ACC112 (cell line): ENCODE measurements at regions not wholly inside any gene's neighbourhood (a gene's known extent, or its start where the extent isn't known, plus 50 kb on each side); places are given as distances from the start of the nearest gene placed in this dataset.

Experiments
- H2AFZ ChIP-seq: fragments of 200-600 bp; sonication (generic); one replicate; pipeline ENCODE4 v1.6.0; 2017; ENCODE audit warnings: antibody characterized with exemption, low read length; ENCODE audit not compliant: unreplicated experiment
- H3K27ac ChIP-seq: fragments of 200-600 bp; sonication (generic); 2 replicates; pipeline ENCODE4 v1.5.1; 2014; ENCODE audit warnings: low read depth, mild to moderate bottlenecking, antibody characterized with exemption, low read length, moderate library complexity
- H3K27me3 ChIP-seq: fragments of 200-600 bp; sonication (generic); 2 replicates; pipeline ENCODE4 v1.6.1; 2014; ENCODE audit warnings: mild to moderate bottlenecking, antibody characterized with exemption, low read length, moderate library complexity, mixed read lengths; ENCODE audit not compliant: insufficient read depth
- H3K36me3 ChIP-seq: fragments of 200-600 bp; sonication (generic); 2 replicates; pipeline ENCODE4 v1.6.1; 2016; ENCODE audit warnings: mild to moderate bottlenecking, antibody characterized with exemption, low read length, moderate library complexity, mixed read lengths; ENCODE audit not compliant: insufficient read depth
- H3K4me1 ChIP-seq: fragments of 200-600 bp; sonication (generic); one replicate; pipeline ENCODE4 v1.6.1; 2016; ENCODE audit warnings: low read length, mixed read lengths; ENCODE audit not compliant: insufficient read depth, unreplicated experiment, control insufficient read depth
- H3K4me3 ChIP-seq: fragments of 200-600 bp; sonication (generic); 2 replicates; pipeline ENCODE4 v1.5.1; 2014; ENCODE audit warnings: mild to moderate bottlenecking, low read depth, low read length
- H3K79me2 ChIP-seq: fragments of 200-600 bp; sonication (generic); one replicate; pipeline ENCODE4 v1.6.0; 2016; ENCODE audit warnings: low read length; ENCODE audit not compliant: control insufficient read depth, unreplicated experiment, insufficient read depth

DNA sequence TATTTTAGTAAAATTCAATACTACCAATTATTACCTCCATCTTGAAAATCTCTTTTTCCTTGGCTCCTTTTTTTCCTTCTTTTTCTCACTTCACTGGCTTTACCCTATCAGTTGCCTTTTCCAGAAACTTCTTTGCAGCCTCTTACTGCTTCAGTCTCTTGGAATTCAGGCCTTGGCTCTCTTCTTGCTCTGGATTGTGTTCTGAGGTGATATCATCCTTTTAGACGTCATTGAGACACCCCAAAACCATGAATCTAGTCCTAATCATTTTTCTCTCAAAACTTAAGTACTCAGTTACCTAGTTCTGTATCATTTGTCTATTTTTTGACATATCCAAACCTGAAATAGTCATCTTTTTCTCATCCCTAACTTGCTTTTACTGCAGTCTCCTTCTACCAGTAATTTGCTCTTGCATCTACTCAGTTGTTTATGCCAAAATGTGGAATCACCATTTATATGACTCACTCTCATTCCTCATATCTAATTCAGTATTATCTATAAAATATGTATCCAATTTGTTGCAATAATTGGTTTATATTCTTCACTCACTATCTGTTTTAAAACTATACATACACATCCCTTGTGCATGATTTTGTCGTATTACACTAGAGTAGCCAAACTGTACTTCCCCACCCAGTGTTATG lies 703.2 kb upstream of the CCDC54 start:
- Histone ChIP-seq H3K27me3 (no peaks in the 10 kb centered on the region), H3K79me2 (no peaks in the 10 kb centered on the region), H3K36me3 (no peaks in the 10 kb centered on the region), H2AFZ (peak overlapping the region; percentile 67), H3K27ac (no peak overlapping the region), H3K4me1 (peaks cover 4% of the 10 kb centered on the region), H3K4me3 (0 out of 2 replicates have a peak overlapping the region, but pooled peaks have one; percentile 28)

DNA sequence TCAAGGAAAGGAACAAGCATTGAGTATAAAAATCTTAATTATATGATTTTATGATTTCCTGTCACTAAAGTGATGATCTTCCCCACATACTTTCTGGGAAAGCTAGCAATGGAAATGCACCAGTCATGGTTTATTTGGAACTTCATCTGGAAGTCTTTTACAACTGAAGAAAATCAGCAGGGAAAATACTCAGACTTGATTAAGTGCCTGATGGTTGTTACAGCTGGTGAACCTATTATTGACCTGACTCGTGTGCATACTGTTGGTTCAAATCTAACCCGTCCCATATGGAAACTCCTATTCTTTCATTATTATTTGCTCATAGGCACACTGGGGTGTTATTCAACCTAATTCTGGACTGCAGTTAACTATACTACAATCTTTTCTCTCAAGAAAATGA lies 701.8 kb upstream of the CCDC54 start:
- Histone ChIP-seq H2AFZ (no peak overlapping the region), H3K27me3 (no peaks in the 10 kb centered on the region), H3K27ac (no peak overlapping the region)

DNA sequence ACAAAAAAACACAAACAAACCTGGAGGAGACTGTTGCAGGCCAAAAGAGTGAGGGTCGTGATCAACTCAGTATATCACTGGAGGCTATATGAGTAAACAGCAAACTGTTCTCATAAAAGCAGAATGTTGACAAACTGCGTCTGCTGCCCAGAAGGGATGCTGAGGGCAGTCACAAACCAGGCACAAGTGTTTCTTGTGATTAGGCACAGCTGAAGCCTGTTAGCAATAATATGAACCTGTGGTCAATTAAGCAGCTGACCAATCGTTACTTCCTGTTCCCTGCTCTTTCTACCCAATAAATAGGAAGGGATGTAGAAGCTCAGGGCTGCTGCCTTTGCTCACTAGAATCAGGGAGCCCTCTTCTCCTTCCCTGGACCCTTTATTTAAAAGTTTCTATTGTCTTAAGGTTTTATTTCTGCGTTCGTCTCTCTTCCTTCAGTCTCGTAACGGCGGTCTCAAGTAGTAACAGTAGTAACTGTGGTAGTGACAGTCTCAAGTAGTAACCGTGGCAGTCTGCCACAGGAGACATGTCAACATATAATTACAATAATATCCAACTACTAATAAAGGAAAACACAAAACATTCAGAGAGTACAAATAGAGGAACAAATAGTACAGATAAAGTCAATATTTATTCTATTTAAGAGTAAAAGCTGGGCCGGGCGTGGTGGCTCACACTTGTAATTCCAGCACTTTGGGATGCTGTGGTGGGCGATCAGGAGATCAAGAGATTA lies 698.4 kb upstream of the CCDC54 start:
- no peak overlapping the region for H2AFZ ChIP-seq
- no peak overlapping the region for H3K27ac ChIP-seq
- H3K4me3 ChIP-seq: no peak overlapping the region
- H3K4me1 ChIP-seq: peaks cover 7% of the 10 kb centered on the region
- no peaks in the 10 kb centered on the region for H3K36me3 ChIP-seq
- H3K27me3 ChIP-seq: no peaks in the 10 kb centered on the region
- no peaks in the 10 kb centered on the region for H3K79me2 ChIP-seq

More for the DNA sequence above, 701.8 kb upstream of the CCDC54 start:
- H3K36me3 ChIP-seq: no peaks in the 10 kb centered on the region
- no peak overlapping the region for H3K4me3 ChIP-seq
- peaks cover 4% of the 10 kb centered on the region for H3K4me1 ChIP-seq
- no peaks in the 10 kb centered on the region for H3K79me2 ChIP-seq

DNA sequence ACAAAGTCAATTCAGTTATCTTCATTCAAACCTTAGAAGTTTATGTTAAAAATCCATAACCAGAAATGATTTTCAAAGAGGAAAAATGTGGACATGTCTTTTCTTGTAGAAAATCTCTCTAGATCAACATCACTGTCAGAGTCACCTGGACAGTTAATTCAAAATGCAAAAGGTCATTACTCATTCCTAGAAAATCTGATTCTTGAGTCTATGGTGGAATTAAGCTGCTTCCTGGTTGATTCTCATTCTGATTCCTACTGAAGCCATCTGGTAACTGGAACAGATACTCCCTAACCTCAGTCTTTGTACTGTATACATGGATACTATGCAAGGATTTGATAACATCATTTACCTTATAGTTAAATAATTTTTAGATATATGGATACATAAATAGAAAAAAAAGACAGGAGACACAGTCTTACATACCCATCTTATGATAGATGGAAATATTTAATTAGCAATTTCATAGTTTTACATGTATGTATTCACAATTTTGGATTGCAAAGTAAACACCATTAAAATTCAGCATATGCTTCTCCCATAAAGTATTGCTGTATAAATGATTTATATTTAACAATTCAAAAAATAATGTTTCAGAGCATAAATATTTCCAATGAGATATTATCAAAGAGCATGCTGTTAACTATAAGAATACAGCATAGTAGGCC lies 693.2 kb upstream of the CCDC54 start:
- H3K27me3 ChIP-seq: no peaks in the 10 kb centered on the region
- H2AFZ ChIP-seq: peak overlapping the region; percentile 41
- no peak overlapping the region for H3K4me3 ChIP-seq
- H3K79me2 ChIP-seq: no peaks in the 10 kb centered on the region
- no peak overlapping the region for H3K27ac ChIP-seq
- H3K4me1 ChIP-seq: peaks cover 18% of the 10 kb centered on the region
- no peaks in the 10 kb centered on the region for H3K36me3 ChIP-seq

DNA sequence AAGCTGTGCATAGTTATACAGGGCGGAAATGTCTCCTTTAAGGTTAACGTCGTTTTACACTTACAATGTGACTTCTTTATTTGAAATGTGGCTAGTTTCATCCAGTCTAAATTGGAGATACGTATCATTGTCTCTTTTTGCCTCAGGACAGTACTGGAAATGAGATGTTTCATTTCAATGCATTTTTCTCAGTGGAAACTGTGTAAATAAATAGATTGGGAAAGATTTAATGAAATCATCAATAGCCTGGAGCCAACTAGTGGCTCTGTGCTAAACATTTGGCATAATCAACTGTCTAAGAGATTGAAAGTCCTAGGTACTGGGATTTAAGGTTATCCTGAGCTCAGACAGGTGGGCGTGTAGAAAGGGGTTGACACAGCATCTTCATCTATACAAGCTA lies 691.5 kb upstream of the CCDC54 start:
- no peaks in the 10 kb centered on the region for H3K79me2 ChIP-seq
- no peaks in the 10 kb centered on the region for H3K36me3 ChIP-seq
- H3K4me3 ChIP-seq: no peak overlapping the region
- no peak overlapping the region for H2AFZ ChIP-seq
- peaks cover 19% of the 10 kb centered on the region for H3K4me1 ChIP-seq
- H3K27me3 ChIP-seq: no peaks in the 10 kb centered on the region
- H3K27ac ChIP-seq: no peak overlapping the region

DNA sequence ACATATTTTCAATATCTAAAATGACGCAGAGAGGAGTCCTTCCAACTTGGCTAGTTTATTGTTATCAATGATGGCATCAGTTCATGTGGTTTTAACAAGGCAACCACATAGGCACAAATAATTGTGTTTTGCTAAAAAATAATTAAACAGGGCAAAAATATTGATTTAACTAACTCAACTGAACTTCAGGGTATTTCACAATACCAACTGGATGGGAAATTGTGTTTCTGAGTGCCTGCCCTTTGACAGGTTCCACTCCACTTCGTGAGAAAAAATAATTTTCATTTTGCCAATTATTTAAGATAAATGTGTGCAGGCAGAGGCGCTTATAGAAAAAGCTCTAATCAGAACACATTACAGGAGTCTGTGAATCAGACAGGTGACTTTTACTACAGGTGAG lies 689.3 kb upstream of the CCDC54 start:
- Histone ChIP-seq H3K4me3 (no peak overlapping the region), H3K27ac (no peak overlapping the region), H3K79me2 (no peaks in the 10 kb centered on the region), H3K4me1 (peaks cover 19% of the 10 kb centered on the region), H3K27me3 (no peaks in the 10 kb centered on the region), H3K36me3 (no peaks in the 10 kb centered on the region), H2AFZ (peak overlapping the region; percentile 6)

DNA sequence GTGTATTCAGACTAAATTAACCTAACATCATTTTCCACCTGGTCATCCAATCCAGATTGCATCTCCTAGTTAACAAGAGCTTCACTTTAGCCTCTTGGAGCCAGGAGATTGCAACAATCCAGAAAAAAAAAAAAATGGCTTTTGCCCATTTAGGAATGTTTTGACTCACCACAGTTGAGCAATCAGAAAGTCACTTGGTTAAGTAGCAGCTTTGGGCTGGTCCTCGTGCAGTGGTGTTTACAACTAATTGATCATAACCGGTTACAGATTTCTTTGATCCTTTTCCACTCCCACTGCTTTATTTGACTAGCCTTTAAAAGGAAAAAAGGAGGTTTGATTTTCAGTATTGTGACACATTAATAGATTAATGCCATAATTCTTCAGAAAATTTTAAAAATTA lies 688.8 kb upstream of the CCDC54 start:
- no peaks in the 10 kb centered on the region for H3K36me3 ChIP-seq
- no peak overlapping the region for H3K27ac ChIP-seq
- H3K4me3 ChIP-seq: no peak overlapping the region
- peaks cover 19% of the 10 kb centered on the region for H3K4me1 ChIP-seq
- no peaks in the 10 kb centered on the region for H3K27me3 ChIP-seq
- H2AFZ ChIP-seq: peak overlapping the region; percentile 6
- no peaks in the 10 kb centered on the region for H3K79me2 ChIP-seq

DNA sequence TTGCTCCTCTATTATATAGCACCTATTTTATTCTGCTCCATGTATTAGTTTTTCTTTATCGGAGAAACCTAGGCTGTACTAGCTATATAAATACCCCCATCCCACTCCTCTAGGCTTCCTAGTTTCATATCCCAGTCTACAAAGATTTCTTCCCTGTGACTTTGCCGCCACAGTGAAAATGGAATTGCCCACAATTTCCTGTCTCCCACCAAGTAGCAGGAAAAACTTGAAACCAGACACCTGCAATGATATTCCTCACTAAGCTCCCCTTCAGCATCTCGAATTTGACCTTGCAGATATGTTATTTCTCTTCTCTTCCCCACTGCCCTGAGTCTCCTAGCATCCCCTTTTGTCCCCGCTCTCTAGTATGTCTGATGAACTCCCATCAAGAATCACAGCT lies 685.8 kb upstream of the CCDC54 start:
- no peak overlapping the region for H2AFZ ChIP-seq
- peaks cover 14% of the 10 kb centered on the region for H3K4me1 ChIP-seq
- no peaks in the 10 kb centered on the region for H3K79me2 ChIP-seq
- no peak overlapping the region for H3K4me3 ChIP-seq
- H3K27ac ChIP-seq: no peak overlapping the region
- H3K36me3 ChIP-seq: no peaks in the 10 kb centered on the region
- H3K27me3 ChIP-seq: no peaks in the 10 kb centered on the region

DNA sequence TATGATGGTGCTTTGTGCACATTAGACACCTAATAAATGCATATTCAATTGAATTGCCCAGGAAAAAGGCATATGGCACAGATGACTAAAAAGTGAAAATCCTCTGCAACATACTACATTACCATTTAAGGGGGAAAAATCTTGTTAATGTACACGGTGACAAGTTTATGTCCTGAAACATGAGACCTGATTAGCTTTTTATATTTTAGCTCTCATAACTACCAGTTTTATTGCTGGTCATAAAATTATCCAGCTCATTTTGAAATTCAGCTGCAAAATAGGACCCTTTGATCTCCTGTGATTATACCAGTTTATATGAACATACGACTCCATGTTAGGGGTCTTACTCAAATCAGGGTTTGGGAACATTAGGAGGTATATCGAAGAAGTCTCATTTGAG lies 684.6 kb upstream of the CCDC54 start:
- no peaks in the 10 kb centered on the region for H3K27me3 ChIP-seq
- H3K27ac ChIP-seq: no peak overlapping the region
- H3K4me3 ChIP-seq: no peak overlapping the region
- no peaks in the 10 kb centered on the region for H3K36me3 ChIP-seq
- no peaks in the 10 kb centered on the region for H3K79me2 ChIP-seq
- H2AFZ ChIP-seq: no peak overlapping the region
- peaks cover 14% of the 10 kb centered on the region for H3K4me1 ChIP-seq

DNA sequence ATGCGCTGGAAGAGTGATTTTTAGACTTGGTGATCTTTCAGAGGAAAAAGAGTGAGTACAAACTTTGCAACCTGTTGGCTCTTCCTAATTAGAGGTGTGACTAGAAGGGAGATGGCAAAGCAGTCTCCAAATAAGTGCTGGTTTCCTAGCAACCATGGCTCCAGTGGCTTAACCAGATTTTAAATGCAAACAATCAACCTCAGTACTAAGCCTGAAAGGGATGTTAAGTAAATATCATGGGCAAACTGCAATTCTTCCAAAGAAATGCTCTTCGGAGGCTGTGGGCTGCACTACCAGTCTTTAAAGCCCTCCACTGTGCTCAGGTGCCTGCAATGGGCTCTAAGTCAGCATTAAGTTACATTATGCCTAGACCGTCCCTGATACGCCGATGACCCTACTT lies 678.1 kb upstream of the CCDC54 start:
- H3K4me3 ChIP-seq: no peak overlapping the region
- no peaks in the 10 kb centered on the region for H3K27me3 ChIP-seq
- no peaks in the 10 kb centered on the region for H3K4me1 ChIP-seq
- no peaks in the 10 kb centered on the region for H3K79me2 ChIP-seq
- no peaks in the 10 kb centered on the region for H3K36me3 ChIP-seq
- H3K27ac ChIP-seq: no peak overlapping the region
- H2AFZ ChIP-seq: no peak overlapping the region

DNA sequence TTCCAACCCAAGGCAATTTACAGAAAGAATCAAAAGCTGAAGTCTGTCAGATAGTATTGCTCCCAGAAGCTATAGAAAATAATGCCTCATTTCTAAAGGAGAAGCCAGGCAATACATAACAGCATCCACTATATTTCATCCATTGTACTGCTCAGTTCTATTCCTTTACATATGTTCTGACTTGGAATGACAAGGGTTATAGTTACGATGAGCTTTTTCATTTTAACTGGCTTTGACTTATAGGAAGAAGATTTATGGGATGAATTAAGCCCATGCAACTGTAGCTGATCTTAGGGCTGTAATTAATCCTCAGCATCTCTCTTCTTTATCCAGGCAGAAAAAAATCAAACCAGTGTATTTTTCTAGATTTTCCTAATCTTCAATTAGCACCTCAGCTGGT lies 676.3 kb upstream of the CCDC54 start:
- H2AFZ ChIP-seq: no peak overlapping the region
- H3K27me3 ChIP-seq: no peaks in the 10 kb centered on the region
- H3K4me3 ChIP-seq: no peak overlapping the region
- no peaks in the 10 kb centered on the region for H3K4me1 ChIP-seq
- H3K79me2 ChIP-seq: no peaks in the 10 kb centered on the region
- H3K36me3 ChIP-seq: no peaks in the 10 kb centered on the region
- H3K27ac ChIP-seq: no peak overlapping the region
